ENCODE measurements at regions not wholly inside any gene's neighbourhood (a gene's known extent, or its start where the extent isn't known, plus 50 kb on each side); places are given as distances from the start of the nearest gene placed in this dataset.

DNA sequence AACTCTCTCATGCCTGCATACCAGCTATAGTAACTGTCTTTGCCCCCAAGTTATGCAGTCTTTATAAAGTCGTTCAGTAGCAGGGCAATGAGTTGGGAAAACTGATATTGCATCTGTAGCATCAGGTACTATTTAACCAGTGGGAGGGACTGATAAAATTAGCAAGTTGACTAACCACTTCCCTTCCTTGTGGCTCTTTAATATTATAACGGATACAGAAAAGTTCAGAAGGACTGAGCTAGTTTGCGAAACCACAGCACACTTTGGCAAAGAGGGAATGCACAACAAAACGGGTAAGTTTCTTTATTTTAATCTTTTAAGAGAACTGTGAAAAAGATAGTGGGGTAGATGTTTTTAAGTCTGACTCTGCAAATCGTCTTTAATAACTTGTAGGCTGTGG lies 205.3 kb upstream of the HDAC9 start:
- H3K36me3 ChIP-seq (ENCODE audit: insufficient read depth, low read length): no peaks in the 10 kb centered on the region
- H3K9me3 ChIP-seq (ENCODE audit: low read length): no peaks in the 10 kb centered on the region
- no peaks in the 10 kb centered on the region for H3K27me3 ChIP-seq (ENCODE audit: insufficient read depth, low read length)
- H2AFZ ChIP-seq (ENCODE audit: low read depth, low read length): no peak overlapping the region
- no peaks in the 10 kb centered on the region for H3K4me1 ChIP-seq (ENCODE audit: insufficient read depth, low read length)
- no peak overlapping the region for H3K4me3 ChIP-seq (ENCODE audit: low read length)

DNA sequence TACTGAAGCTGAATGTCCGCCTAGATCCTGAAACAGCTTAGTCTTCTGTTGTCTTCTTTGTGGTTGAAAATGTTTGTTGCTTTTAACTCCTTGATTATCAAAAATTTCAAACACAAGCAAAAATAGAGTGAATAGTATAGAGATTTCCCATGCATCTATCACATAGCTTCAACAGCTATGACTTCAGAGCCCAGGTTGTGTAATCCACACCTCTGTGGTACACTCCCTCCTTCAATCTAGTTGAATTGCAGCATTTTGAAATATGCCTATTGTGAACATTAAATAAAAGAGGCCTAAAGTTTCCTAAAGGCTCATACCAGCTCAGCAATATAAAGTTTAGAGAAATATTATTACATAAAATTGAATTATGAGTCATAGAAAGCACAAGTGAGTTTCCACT lies 204.7 kb upstream of the HDAC9 start:
- Histone ChIP-seq H3K36me3 (ENCODE audit: insufficient read depth, low read length) (no peaks in the 10 kb centered on the region), H3K27me3 (ENCODE audit: insufficient read depth, low read length) (no peaks in the 10 kb centered on the region), H3K4me3 (ENCODE audit: low read length) (no peak overlapping the region), H3K9me3 (ENCODE audit: low read length) (no peaks in the 10 kb centered on the region), H2AFZ (ENCODE audit: low read depth, low read length) (no peak overlapping the region), H3K4me1 (ENCODE audit: insufficient read depth, low read length) (no peaks in the 10 kb centered on the region)

GRCh38 chr7:18292584-18292983 lies 203.0 kb upstream of the HDAC9 start:
- no peaks in the 10 kb centered on the region for H3K36me3 ChIP-seq (ENCODE audit: insufficient read depth, low read length)
- H3K4me3 ChIP-seq (ENCODE audit: low read length): no peak overlapping the region
- no peaks in the 10 kb centered on the region for H3K4me1 ChIP-seq (ENCODE audit: insufficient read depth, low read length)
- no peak overlapping the region for H2AFZ ChIP-seq (ENCODE audit: low read depth, low read length)
- H3K27me3 ChIP-seq (ENCODE audit: insufficient read depth, low read length): no peaks in the 10 kb centered on the region
- H3K9me3 ChIP-seq (ENCODE audit: low read length): no peaks in the 10 kb centered on the region

DNA sequence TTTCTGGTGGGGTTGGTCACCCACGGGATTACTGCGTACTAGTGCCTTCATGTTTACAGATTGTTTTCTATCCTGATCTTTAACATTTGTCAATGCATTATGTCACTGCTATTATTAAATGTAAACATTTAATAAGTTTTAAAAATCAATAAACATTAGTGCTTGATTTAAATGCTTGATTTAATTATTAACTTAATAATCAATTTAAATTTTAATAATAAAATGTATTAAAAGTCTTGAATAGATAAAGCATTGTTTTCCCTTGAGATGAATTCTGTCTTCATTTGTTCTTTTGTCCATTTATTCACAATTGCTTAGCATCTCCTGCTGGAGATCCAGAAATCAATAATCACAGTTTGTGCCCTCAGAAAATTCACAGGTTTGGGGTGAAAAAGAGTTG lies 201.8 kb upstream of the HDAC9 start:
- Histone ChIP-seq H3K36me3 (ENCODE audit: insufficient read depth, low read length) (no peaks in the 10 kb centered on the region), H2AFZ (ENCODE audit: low read depth, low read length) (no peak overlapping the region), H3K4me1 (ENCODE audit: insufficient read depth, low read length) (no peaks in the 10 kb centered on the region), H3K4me3 (ENCODE audit: low read length) (no peak overlapping the region), H3K9me3 (ENCODE audit: low read length) (no peaks in the 10 kb centered on the region), H3K27me3 (ENCODE audit: insufficient read depth, low read length) (no peaks in the 10 kb centered on the region)

GRCh38 chr7:18294411-18294810 lies 201.1 kb upstream of the HDAC9 start:
- Histone ChIP-seq H3K9me3 (ENCODE audit: low read length) (no peaks in the 10 kb centered on the region), H3K36me3 (ENCODE audit: insufficient read depth, low read length) (no peaks in the 10 kb centered on the region)

DNA sequence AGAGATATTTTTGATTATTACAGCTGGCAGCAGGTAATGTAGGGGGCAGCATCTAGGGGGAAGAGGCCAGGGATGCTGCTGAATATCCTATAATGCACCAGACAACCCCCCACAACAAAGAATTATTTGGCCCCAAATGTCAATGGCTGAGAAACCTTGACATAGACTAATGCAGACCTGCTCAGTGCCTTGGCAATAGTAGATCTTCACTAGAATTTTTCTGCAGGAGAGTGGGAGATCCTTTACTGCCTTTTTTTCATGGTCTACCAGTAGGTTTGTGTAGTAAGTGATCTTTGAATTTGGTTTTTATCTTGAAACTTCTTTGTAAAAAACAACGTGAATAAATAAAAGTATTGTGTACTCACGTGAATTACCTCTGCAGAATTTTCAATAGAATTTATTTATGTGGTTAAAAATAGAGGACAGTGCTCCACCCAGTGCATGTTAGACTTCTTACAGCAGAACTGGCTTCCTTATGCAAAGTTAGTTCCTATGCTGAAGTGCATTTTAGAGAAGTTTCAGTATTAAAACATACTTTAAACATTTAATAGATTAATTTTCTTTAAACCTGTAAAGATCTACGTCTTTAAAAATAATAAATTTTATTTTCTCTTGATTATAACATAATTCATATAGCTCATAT lies 199.6 kb upstream of the HDAC9 start:
- no peaks in the 10 kb centered on the region for H3K4me1 ChIP-seq (ENCODE audit: insufficient read depth, low read length)

More at GRCh38 chr7:18294411-18294810, 201.1 kb upstream of the HDAC9 start:
- no peaks in the 10 kb centered on the region for H3K4me1 ChIP-seq (ENCODE audit: insufficient read depth, low read length)
- H3K27me3 ChIP-seq (ENCODE audit: insufficient read depth, low read length): no peaks in the 10 kb centered on the region
- no peak overlapping the region for H2AFZ ChIP-seq (ENCODE audit: low read depth, low read length)
- no peak overlapping the region for H3K4me3 ChIP-seq (ENCODE audit: low read length)

GRCh38 chr7:18302097-18302496 lies 193.5 kb upstream of the HDAC9 start:
- H3K4me1 ChIP-seq (ENCODE audit: insufficient read depth, low read length): no peaks in the 10 kb centered on the region
- no peaks in the 10 kb centered on the region for H3K36me3 ChIP-seq (ENCODE audit: insufficient read depth, low read length)
- no peak overlapping the region for H3K4me3 ChIP-seq (ENCODE audit: low read length)
- no peaks in the 10 kb centered on the region for H3K9me3 ChIP-seq (ENCODE audit: low read length)
- H2AFZ ChIP-seq (ENCODE audit: low read depth, low read length): no peak overlapping the region
- H3K27me3 ChIP-seq (ENCODE audit: insufficient read depth, low read length): no peaks in the 10 kb centered on the region

More for the DNA sequence above, 199.6 kb upstream of the HDAC9 start:
- no peaks in the 10 kb centered on the region for H3K27me3 ChIP-seq (ENCODE audit: insufficient read depth, low read length)
- H3K4me3 ChIP-seq (ENCODE audit: low read length): no peak overlapping the region
- H3K9me3 ChIP-seq (ENCODE audit: low read length): no peaks in the 10 kb centered on the region
- H3K36me3 ChIP-seq (ENCODE audit: insufficient read depth, low read length): no peaks in the 10 kb centered on the region
- no peak overlapping the region for H2AFZ ChIP-seq (ENCODE audit: low read depth, low read length)

GRCh38 chr7:18305866-18306265 lies 189.7 kb upstream of the HDAC9 start:
- H3K27me3 ChIP-seq (ENCODE audit: insufficient read depth, low read length): no peaks in the 10 kb centered on the region
- no peak overlapping the region for H3K4me3 ChIP-seq (ENCODE audit: low read length)
- H3K36me3 ChIP-seq (ENCODE audit: insufficient read depth, low read length): no peaks in the 10 kb centered on the region
- H2AFZ ChIP-seq (ENCODE audit: low read depth, low read length): no peak overlapping the region
- no peaks in the 10 kb centered on the region for H3K4me1 ChIP-seq (ENCODE audit: insufficient read depth, low read length)
- no peaks in the 10 kb centered on the region for H3K9me3 ChIP-seq (ENCODE audit: low read length)

- Histone ChIP-seq H3K4me1 (ENCODE audit: insufficient read depth, low read length) (no peaks in the 10 kb centered on the region), H3K27me3 (ENCODE audit: insufficient read depth, low read length) (no peaks in the 10 kb centered on the region), H3K36me3 (ENCODE audit: insufficient read depth, low read length) (no peaks in the 10 kb centered on the region), H3K9me3 (ENCODE audit: low read length) (no peaks in the 10 kb centered on the region), H2AFZ (ENCODE audit: low read depth, low read length) (no peak overlapping the region), H3K4me3 (ENCODE audit: low read length) (no peak overlapping the region)
Measured at GRCh38 chr7:18306696-18307095, 188.9 kb upstream of the HDAC9 start.

GRCh38 chr7:18308938-18309337 lies 186.6 kb upstream of the HDAC9 start:
- Histone ChIP-seq H3K9me3 (ENCODE audit: low read length) (no peaks in the 10 kb centered on the region), H3K4me3 (ENCODE audit: low read length) (no peak overlapping the region), H3K36me3 (ENCODE audit: insufficient read depth, low read length) (no peaks in the 10 kb centered on the region), H3K4me1 (ENCODE audit: insufficient read depth, low read length) (no peaks in the 10 kb centered on the region), H3K27me3 (ENCODE audit: insufficient read depth, low read length) (no peaks in the 10 kb centered on the region), H2AFZ (ENCODE audit: low read depth, low read length) (no peak overlapping the region)

GRCh38 chr7:18312482-18312881 lies 183.1 kb upstream of the HDAC9 start:
- Histone ChIP-seq H3K4me3 (ENCODE audit: low read length) (no peak overlapping the region), H3K27me3 (ENCODE audit: insufficient read depth, low read length) (no peaks in the 10 kb centered on the region), H3K4me1 (ENCODE audit: insufficient read depth, low read length) (no peaks in the 10 kb centered on the region), H3K9me3 (ENCODE audit: low read length) (no peaks in the 10 kb centered on the region), H2AFZ (ENCODE audit: low read depth, low read length) (no peak overlapping the region), H3K36me3 (ENCODE audit: insufficient read depth, low read length) (no peaks in the 10 kb centered on the region)

DNA sequence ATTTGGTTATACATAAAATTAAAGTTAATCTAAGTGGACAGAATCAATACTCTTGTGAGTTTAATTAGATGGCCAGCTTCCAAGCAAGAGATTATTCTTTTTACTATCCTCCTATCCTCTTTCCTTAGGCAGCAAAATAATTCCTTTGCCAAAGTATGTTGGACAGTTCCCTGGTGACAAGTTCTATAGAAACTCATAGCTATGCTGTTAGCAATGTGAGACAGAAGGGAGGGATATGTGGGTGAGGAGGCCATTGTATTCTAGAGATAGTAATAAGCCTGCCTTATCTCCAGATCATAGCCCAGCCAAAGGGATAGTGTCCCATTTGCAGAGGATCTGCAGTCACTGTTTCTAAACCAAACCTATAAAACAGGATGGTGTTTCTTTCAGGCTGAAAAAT lies 181.6 kb upstream of the HDAC9 start:
- Histone ChIP-seq H2AFZ (ENCODE audit: low read depth, low read length) (no peak overlapping the region), H3K4me3 (ENCODE audit: low read length) (no peak overlapping the region), H3K9me3 (ENCODE audit: low read length) (no peaks in the 10 kb centered on the region), H3K27me3 (ENCODE audit: insufficient read depth, low read length) (no peaks in the 10 kb centered on the region), H3K4me1 (ENCODE audit: insufficient read depth, low read length) (no peaks in the 10 kb centered on the region), H3K36me3 (ENCODE audit: insufficient read depth, low read length) (no peaks in the 10 kb centered on the region)

DNA sequence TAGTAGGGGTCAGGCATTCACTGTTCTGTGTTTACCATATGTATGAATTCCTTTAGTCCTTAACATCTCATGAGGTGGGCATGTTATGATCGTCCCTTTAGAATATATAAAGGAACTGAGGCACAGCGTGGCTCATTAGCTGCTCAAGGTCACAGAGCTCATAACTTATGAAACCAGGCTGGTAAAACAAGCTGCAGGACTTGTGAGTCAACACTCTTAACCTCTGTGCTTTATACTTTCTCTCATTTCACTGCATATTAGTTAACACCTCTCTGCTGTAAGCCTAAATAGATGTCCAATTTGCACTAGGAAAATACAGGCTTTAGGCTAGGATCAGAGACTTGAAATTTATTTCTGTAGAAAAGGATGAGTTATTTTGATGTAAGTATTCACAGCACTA lies 180.3 kb upstream of the HDAC9 start:
- no peaks in the 10 kb centered on the region for H3K4me1 ChIP-seq (ENCODE audit: insufficient read depth, low read length)
- H3K36me3 ChIP-seq (ENCODE audit: insufficient read depth, low read length): no peaks in the 10 kb centered on the region
- H3K9me3 ChIP-seq (ENCODE audit: low read length): no peaks in the 10 kb centered on the region
- no peak overlapping the region for H2AFZ ChIP-seq (ENCODE audit: low read depth, low read length)
- H3K27me3 ChIP-seq (ENCODE audit: insufficient read depth, low read length): no peaks in the 10 kb centered on the region
- H3K4me3 ChIP-seq (ENCODE audit: low read length): no peak overlapping the region

- no peaks in the 10 kb centered on the region for H3K9me3 ChIP-seq (ENCODE audit: low read length)
- no peaks in the 10 kb centered on the region for H3K4me1 ChIP-seq (ENCODE audit: insufficient read depth, low read length)
- H3K27me3 ChIP-seq (ENCODE audit: insufficient read depth, low read length): no peaks in the 10 kb centered on the region
- H3K4me3 ChIP-seq (ENCODE audit: low read length): no peak overlapping the region
- no peak overlapping the region for H2AFZ ChIP-seq (ENCODE audit: low read depth, low read length)
- H3K36me3 ChIP-seq (ENCODE audit: insufficient read depth, low read length): no peaks in the 10 kb centered on the region
Measured at GRCh38 chr7:18317941-18318340, 177.6 kb upstream of the HDAC9 start.
